OCI-LY7 (cell line): ENCODE measurements at regions not wholly inside any gene's neighbourhood (a gene's known extent, or its start where the extent isn't known, plus 50 kb on each side); places are given as distances from the start of the nearest gene placed in this dataset.

Experiments used
- BruUV-seq: library from RNA; stranded (reverse); fragments of 400-500 nt; replicated peaks from 2 replicates; lab custom pipeline; 2021; lab: Mats Ljungman, UMichigan
- CTCF ChIA-PET: fragments of 300-600 bp; sonication (Branson Sonifier 250); formaldehyde crosslinking; loops from one replicate; lab custom pipeline; 2022; ENCODE audit warnings: antibody characterized with exemption; ENCODE audit not compliant: unreplicated experiment; lab: Charles Lee
- POLR2A ChIA-PET: fragments of 300-600 bp; sonication (Branson Sonifier 250); formaldehyde crosslinking; loops from one replicate; lab custom pipeline; 2022; ENCODE audit warnings: antibody characterized with exemption; lab: Charles Lee
- DNase-seq: peaks from one replicate; pipeline ENCODE4 v3.0.0-alpha.2; 2015; ENCODE audit warnings: low spot score
- H2AFZ ChIP-seq: fragments of 200-600 bp; sonication (generic), shearing (Covaris generic); 2 replicates; pipeline ENCODE4 v1.6.1; 2014; ENCODE audit warnings: mild to moderate bottlenecking, antibody characterized with exemption, low read length, moderate library complexity
- H3K27ac ChIP-seq: fragments of 200-600 bp; sonication (generic); 2 replicates; pipeline ENCODE4 v1.5.1; 2014; ENCODE audit warnings: mixed run types, low read depth, mild to moderate bottlenecking, moderate library complexity, low read length, inconsistent platforms; ENCODE audit not compliant: poor library complexity, severe bottlenecking
- H3K36me3 ChIP-seq: fragments of 200-600 bp; sonication (generic); 2 replicates; pipeline ENCODE4 v1.6.1; 2014; ENCODE audit warnings: mild to moderate bottlenecking, antibody characterized with exemption, low read length, moderate library complexity, mixed read lengths; ENCODE audit not compliant: insufficient read depth
- H3K4me1 ChIP-seq: fragments of 200-600 bp; sonication (generic); 2 replicates; pipeline ENCODE4 v1.5.1; 2014; ENCODE audit warnings: mild to moderate bottlenecking, low read length; ENCODE audit not compliant: insufficient read depth, poor library complexity, severe bottlenecking
- H3K4me2 ChIP-seq: fragments of 200-600 bp; sonication (generic); 2 replicates; pipeline ENCODE4 v1.6.1; 2014; ENCODE audit warnings: mild to moderate bottlenecking, low read length
- H3K4me3 ChIP-seq: fragments of 200-600 bp; sonication (generic); 2 replicates; pipeline ENCODE4 v1.5.1; 2014; ENCODE audit warnings: mild to moderate bottlenecking, low read depth, low read length; ENCODE audit not compliant: poor library complexity, severe bottlenecking
- H3K79me2 ChIP-seq: fragments of 200-600 bp; sonication (generic); 2 replicates; pipeline ENCODE4 v1.6.1; 2016; ENCODE audit warnings: low read depth, mild to moderate bottlenecking, low read length, moderate library complexity, mixed read lengths; ENCODE audit not compliant: insufficient read depth
- H3K9me2 ChIP-seq: fragments of 200-600 bp; sonication (generic); 2 replicates; pipeline ENCODE4 v1.6.1; 2016; ENCODE audit warnings: mild to moderate bottlenecking, low read length, mixed read lengths; ENCODE audit not compliant: insufficient read depth
- H3K9me3 ChIP-seq: fragments of 200-600 bp; sonication (generic); 2 replicates; pipeline ENCODE4 v1.6.1; 2014; ENCODE audit warnings: mild to moderate bottlenecking, mixed run types, low read length, mixed read lengths
- H4K20me1 ChIP-seq: fragments of 200-600 bp; sonication (generic); 2 replicates; pipeline ENCODE4 v1.6.1; 2014; ENCODE audit warnings: mild to moderate bottlenecking, antibody characterized with exemption, low read length, moderate library complexity, mixed read lengths; ENCODE audit not compliant: insufficient read depth
- EZH2phosphoT487 ChIP-seq: fragments of 200-600 bp; sonication (generic); IDR thresholded peaks from 2 replicates; pipeline ENCODE4 v1.6.1; 2018; ENCODE audit warnings: low read depth, borderline replicate concordance, mild to moderate bottlenecking, mixed run types, antibody characterized with exemption, low read length, moderate library complexity, mixed read lengths
- intact Hi-C: fragments of 100-400 bp; cut with micrococcal nuclease; formaldehyde crosslinking; loops from one replicate; pipeline ENCODE4 v1.10.0; 2022; ENCODE audit not compliant: unreplicated experiment
- TF ChIP-seq, protein P1 (sequence below): fragments of 200-600 bp; sonication (generic); conservative IDR thresholded peaks from 2 replicates; pipeline ENCODE4 v1.5.1; 2014; ENCODE audit warnings: mild to moderate bottlenecking, antibody characterized with exemption, low read length, moderate library complexity, mixed read lengths

DNA sequence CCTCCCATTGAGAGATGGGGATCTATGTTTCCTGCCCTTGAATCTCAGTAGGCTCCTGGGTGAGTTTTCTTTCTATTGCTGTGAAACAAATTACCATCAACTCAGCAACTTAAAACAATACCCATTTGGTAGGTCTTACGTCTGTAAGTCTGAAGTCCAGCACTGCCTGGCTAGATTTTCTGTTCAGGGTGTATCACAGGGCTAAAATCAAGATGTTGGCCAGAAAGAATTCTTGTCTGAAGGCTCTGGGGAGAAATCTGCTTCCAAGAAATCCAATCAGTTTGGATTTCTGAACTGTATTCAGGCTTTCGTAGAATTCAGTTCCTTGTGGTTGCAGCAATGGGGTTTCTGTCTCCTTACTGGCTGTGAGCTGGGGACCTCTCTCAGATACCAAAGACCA, 99.6 kb upstream of the SLC24A3 start:
- H2AFZ ChIP-seq, result no peak overlapping the region
- no TSS peak for BruUV-seq
- no peak for TF ChIP-seq EZH2phosphoT487
- no peaks in the 10 kb centered on the region for H3K4me1 ChIP-seq
- no peaks in the 10 kb centered on the region for H3K79me2 ChIP-seq
- H4K20me1 ChIP-seq, result no peaks in the 10 kb centered on the region
- ChIA-PET CTCF (no interaction called here), POLR2A (no interaction called here)
- H3K36me3 ChIP-seq, result no peaks in the 10 kb centered on the region
- H3K9me3 ChIP-seq, result no peaks in the 10 kb centered on the region
- DNase-seq, result no peak
- H3K4me2 ChIP-seq, result no peak overlapping the region
- no peak overlapping the region for H3K4me3 ChIP-seq
- no peaks in the 10 kb centered on the region for H3K9me2 ChIP-seq
- no peak overlapping the region for H3K27ac ChIP-seq
- intact Hi-C loops, result no loop called here

- ChIA-PET POLR2A (no interaction called here), CTCF (no interaction called here)
- intact Hi-C loops, result no loop called here
Observed at GRCh38 chr20:19113343-19113930, 99.0 kb upstream of the SLC24A3 start.

GRCh38 chr20:19114410-19114809, 98.0 kb upstream of the SLC24A3 start:
- H2AFZ ChIP-seq, result no peak overlapping the region
- ChIA-PET POLR2A (interaction anchor here (0.8 to 0.9 kb wide), 2 partner anchors 15 to 437 kb away, joined by 3 read pairs; no protein-coding TSS in a partner anchor), CTCF (no interaction called here)
- intact Hi-C loops, result no loop called here
- TF ChIP-seq EZH2phosphoT487, result no peak
- TF ChIP-seq, protein P1, sequence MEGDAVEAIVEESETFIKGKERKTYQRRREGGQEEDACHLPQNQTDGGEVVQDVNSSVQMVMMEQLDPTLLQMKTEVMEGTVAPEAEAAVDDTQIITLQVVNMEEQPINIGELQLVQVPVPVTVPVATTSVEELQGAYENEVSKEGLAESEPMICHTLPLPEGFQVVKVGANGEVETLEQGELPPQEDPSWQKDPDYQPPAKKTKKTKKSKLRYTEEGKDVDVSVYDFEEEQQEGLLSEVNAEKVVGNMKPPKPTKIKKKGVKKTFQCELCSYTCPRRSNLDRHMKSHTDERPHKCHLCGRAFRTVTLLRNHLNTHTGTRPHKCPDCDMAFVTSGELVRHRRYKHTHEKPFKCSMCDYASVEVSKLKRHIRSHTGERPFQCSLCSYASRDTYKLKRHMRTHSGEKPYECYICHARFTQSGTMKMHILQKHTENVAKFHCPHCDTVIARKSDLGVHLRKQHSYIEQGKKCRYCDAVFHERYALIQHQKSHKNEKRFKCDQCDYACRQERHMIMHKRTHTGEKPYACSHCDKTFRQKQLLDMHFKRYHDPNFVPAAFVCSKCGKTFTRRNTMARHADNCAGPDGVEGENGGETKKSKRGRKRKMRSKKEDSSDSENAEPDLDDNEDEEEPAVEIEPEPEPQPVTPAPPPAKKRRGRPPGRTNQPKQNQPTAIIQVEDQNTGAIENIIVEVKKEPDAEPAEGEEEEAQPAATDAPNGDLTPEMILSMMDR, result no peak
- H3K27ac ChIP-seq, result no peak overlapping the region
- no peaks in the 10 kb centered on the region for H3K4me1 ChIP-seq
- H3K9me3 ChIP-seq, result no peaks in the 10 kb centered on the region
- H3K79me2 ChIP-seq, result no peaks in the 10 kb centered on the region
- no peak for DNase-seq
- BruUV-seq, result no TSS peak
- H3K4me2 ChIP-seq, result no peak overlapping the region
- no peaks in the 10 kb centered on the region for H4K20me1 ChIP-seq
- H3K4me3 ChIP-seq, result no peak overlapping the region
- H3K9me2 ChIP-seq, result no peaks in the 10 kb centered on the region
- no peaks in the 10 kb centered on the region for H3K36me3 ChIP-seq

More at GRCh38 chr20:19113343-19113930, 99.0 kb upstream of the SLC24A3 start:
- Histone ChIP-seq H3K36me3 (no peaks in the 10 kb centered on the region), H3K4me1 (no peaks in the 10 kb centered on the region), H3K4me2 (no peak overlapping the region), H3K79me2 (no peaks in the 10 kb centered on the region), H4K20me1 (no peaks in the 10 kb centered on the region), H3K9me3 (no peaks in the 10 kb centered on the region), H2AFZ (no peak overlapping the region), H3K27ac (no peak overlapping the region), H3K4me3 (no peak overlapping the region), H3K9me2 (no peaks in the 10 kb centered on the region)
- BruUV-seq, result no TSS peak
- no peak for TF ChIP-seq EZH2phosphoT487
- TF ChIP-seq, protein P1, result no peak
- no peak for DNase-seq
